IPS-NIHi7 (cell line): ENCODE measurements at regions not wholly inside any gene's neighbourhood (a gene's known extent, or its start where the extent isn't known, plus 50 kb on each side); places are given as distances from the start of the nearest gene placed in this dataset.
"Not testable (repeated sequence)": the region's sequence is repeated elsewhere in the genome, so short reads cannot be mapped to it uniquely, and the experiment has no call there.

Experiments
- DNase-seq: peaks from one replicate; pipeline ENCODE4 v3.0.0; 2012; ENCODE audit warnings: mixed read lengths; ENCODE audit errors: extremely low spot score

DNA sequence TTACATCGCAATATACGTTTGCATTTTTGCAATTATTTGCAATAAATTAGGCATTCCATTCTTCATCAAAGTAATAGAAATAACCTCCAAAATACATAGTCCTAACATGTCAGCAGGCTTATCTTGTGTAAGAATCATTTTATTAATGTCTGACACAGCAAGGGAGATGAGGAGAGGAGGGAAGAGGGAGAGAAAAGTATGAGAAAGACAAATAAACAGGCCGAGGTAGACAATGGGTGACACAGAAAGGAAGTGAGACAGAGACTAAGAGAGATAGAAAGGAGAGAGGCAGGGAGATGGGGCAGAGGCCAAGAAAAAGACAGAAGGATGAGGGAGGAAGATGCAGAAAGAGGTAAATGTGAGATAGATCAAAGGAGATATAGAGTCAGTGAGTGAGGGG lies 50.3 kb upstream of the CYP2B6 start:
- not testable (repeated sequence) for DNase-seq

DNA sequence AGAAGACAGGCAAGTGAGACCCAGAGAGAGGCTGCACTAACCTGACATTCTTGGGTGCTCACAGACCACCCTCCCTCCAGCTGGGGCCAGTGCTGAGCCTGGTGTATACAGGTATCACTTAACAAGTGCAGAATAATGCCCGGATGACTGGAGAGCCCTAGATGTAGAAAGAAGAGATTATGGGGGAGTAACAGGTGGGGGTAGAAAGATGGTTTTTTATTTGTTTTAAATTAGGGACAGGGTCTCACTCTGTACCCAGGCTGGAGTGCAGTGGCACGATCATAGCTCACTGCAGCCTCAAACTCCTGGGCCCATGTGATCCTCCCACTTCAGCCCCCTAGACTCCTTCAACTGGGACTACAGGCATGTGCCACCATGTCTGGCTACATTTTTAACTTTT lies 53.1 kb upstream of the CYP2B6 start:
- not testable (repeated sequence) for DNase-seq

DNA sequence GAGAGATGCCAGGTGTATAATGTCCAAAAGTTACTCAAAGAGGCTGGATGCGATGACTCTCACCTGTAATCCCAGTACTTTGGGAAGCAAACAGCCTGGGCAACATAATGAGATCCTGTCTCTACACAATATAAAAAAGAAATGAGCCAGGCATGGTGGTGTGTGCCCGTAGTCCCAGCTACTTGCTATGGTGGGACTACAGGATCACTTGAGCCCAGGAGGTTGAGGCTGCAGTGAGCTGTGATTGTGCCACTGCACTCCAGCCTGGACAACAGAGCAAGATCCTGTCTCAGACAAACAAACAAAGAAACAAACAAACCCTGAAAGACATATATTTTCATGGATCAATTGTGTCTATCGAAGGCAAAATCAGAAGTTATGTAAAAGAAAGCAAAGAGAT lies 54.3 kb upstream of the CYP2B6 start:
- no peak for DNase-seq

DNA sequence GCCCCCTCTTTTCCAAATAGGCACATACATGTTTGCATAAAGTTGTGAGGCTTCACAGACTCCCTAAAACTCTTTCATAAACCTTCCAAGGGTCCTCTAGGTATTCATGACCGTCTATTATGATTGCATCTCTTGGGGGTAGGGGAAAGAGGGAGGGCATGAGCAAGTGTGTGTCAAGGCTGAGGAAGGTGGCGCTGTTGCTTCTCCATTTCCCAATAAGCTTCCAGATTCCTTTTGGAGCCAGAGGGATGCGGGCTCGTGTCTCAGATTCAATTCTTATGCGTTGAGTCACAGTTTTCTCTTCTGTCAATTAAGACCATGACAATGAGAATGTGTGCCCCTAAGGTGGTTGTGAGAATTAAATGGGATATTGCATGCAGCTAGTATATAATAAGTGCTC lies 51.0 kb upstream of the CYP2A7 start:
- peak; percentile 55 for DNase-seq

DNA sequence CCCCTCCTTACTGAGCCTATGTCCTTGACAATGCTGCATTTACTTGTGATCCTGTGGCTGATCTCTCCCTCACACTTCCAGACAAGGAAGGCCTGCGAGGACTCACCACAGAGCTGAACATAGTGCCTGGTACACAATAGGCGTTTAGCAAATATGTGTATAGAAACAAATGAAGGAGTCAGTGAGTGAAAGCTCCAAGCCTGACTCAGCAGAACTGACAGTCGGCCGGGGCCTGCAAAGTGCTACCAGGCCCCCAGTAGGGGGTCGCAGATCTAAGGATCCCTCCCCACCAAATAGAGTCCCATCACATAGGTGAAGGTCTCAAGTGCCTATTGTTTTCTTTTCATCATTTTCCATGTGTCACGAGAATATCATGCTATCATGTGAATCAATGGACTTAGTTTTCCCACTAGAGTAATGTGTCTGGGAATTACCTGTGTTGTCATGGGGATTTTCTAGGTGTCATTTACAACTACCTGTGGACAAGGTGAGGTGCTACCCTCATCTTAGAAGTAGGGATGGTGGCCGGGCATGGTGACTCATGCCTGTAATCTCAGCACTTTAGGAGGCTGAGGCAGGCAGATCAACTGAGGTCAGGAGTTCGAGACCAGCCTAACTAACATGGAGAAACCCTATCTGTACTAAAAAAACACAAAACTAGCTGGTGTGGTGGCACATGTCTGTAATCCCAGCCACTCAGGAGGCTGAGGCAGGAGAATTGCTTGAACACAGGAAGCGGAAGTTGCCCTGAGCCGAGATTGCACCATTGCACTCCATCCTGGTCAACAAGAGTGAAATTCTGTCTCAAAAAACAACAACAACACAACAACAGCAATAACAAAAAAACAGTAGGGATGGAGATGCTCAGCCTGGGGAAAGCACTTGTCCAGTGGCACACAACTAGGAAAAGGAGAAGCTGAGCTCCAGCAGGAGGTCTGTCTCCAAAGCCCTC lies 50.3 kb upstream of the CYP2A7 start:
- DNase-seq: no peak
